Activated naive CD4-positive, alpha-beta T cell treated with anti-CD3 and anti-CD28 coated beads for 36 hours (primary cell): ENCODE measurements at regions not wholly inside any gene's neighbourhood (a gene's known extent, or its start where the extent isn't known, plus 50 kb on each side); places are given as distances from the start of the nearest gene placed in this dataset.

ENCODE experiments used
- CTCF ChIA-PET: fragments of 350-600 bp; sonication (Branson Sonifier 250); formaldehyde crosslinking; loops from one replicate; lab custom pipeline; 2021; ENCODE audit warnings: antibody characterized with exemption; lab: Charles Lee
- DNase-seq: peaks from one replicate; pipeline ENCODE4 v3.0.0-alpha.2; 2020
- H3K27ac Mint-ChIP-seq: one replicate; pipeline ENCODE4 v1.8.0; 2021; ENCODE audit warnings: mild to moderate bottlenecking, mixed read lengths
- H3K27me3 Mint-ChIP-seq: one replicate; pipeline ENCODE4 v1.8.0; 2021; ENCODE audit warnings: low read depth, mixed read lengths
- H3K36me3 Mint-ChIP-seq: one replicate; pipeline ENCODE4 v1.8.0; 2021; ENCODE audit warnings: low read depth, mixed read lengths
- H3K4me1 Mint-ChIP-seq: one replicate; pipeline ENCODE4 v1.8.0; 2021; ENCODE audit warnings: low read depth, mixed read lengths
- H3K4me3 Mint-ChIP-seq: one replicate; pipeline ENCODE4 v1.8.0; 2021; ENCODE audit warnings: mild to moderate bottlenecking, moderate library complexity, mixed read lengths
- H3K9me3 Mint-ChIP-seq: one replicate; pipeline ENCODE4 v1.8.0; 2021; ENCODE audit warnings: mixed read lengths
- intact Hi-C: fragments of 100-400 bp; cut with micrococcal nuclease; formaldehyde crosslinking; loops from one replicate; pipeline ENCODE4 v1.15.1; 2023

DNA sequence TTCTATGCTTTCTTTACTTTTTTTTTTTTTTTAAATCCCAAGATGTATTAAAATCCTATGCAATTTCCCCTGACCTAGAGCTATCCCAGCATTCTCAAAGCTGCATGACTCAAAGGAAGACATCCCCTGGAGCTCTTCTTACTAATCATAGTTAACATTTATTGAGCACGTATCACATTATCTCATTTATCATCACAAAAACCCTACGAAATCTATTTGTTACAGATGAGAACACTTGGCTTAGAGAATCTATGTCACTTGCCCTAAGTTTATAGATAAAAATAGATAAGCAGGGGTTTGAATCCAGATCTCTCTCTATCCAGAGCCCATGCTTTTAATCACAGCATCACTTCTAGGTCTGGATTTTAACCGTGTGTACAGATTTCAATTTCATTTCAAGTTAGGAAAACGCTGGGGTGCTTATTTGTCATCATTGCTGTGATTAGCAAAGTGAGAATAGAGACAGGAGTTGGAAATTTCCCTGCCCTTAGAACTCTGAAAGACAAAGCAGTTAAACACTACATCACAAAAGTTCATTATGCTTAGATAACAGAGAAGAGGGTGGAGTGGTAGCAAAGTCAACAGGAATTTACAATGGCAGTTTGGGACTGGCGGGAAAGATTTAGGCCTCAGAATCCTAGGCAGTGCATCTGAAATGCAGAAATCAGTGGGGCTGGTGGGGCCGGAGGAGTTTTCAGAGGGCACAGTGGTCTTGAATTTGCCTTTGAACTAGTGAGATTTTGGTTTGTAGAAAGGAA is 177.7 kb upstream of the FRMD6 start:
- intact Hi-C loops: no loop called here
- peaks cover 4% of the 10 kb centered on the region for H3K27me3 Mint-ChIP-seq
- H3K4me1 Mint-ChIP-seq: peaks cover 5% of the 10 kb centered on the region
- H3K4me3 Mint-ChIP-seq: no peak overlapping the region
- no peaks in the 10 kb centered on the region for H3K36me3 Mint-ChIP-seq
- DNase-seq: no peak
- no peak overlapping the region for H3K27ac Mint-ChIP-seq
- CTCF ChIA-PET: no interaction called here
- H3K9me3 Mint-ChIP-seq: no peaks in the 10 kb centered on the region

- no peak for DNase-seq
- Mint-ChIP-seq H3K27me3 (peaks cover 4% of the 10 kb centered on the region), H3K27ac (no peak overlapping the region), H3K4me1 (peaks cover 5% of the 10 kb centered on the region), H3K9me3 (no peaks in the 10 kb centered on the region), H3K4me3 (no peak overlapping the region), H3K36me3 (no peaks in the 10 kb centered on the region)
- CTCF ChIA-PET: no interaction called here
- intact Hi-C loops: no loop called here
Observed at GRCh38 chr14:51474854-51475253, 176.9 kb upstream of the FRMD6 start.

DNA sequence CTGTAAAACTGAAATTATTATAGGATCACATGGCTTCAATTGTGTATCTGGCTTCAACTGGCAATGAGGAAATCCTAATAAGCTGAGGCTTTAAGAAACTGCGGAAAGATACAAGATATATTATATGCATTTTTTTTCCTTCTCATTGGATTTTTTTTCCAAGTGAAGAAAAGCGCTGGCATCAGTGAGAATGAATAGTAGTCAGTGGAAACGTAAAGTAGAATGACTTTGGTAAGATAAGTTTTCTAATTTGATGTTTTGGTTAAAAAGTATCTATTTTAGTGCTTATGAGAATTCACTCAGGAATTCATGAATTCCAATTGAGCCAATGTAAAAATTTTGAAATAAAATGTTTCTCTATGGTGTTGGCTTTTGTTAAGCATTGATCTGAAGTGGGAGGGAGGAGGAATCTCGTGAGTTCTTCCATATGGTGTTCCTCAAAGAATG is 173.5 kb upstream of the FRMD6 start:
- Mint-ChIP-seq H3K27me3 (peaks cover 4% of the 10 kb centered on the region), H3K27ac (no peak overlapping the region), H3K4me1 (peaks cover 5% of the 10 kb centered on the region), H3K4me3 (no peak overlapping the region), H3K9me3 (no peaks in the 10 kb centered on the region), H3K36me3 (no peaks in the 10 kb centered on the region)
- CTCF ChIA-PET: no interaction called here
- intact Hi-C loops: no loop called here
- DNase-seq: no peak

DNA sequence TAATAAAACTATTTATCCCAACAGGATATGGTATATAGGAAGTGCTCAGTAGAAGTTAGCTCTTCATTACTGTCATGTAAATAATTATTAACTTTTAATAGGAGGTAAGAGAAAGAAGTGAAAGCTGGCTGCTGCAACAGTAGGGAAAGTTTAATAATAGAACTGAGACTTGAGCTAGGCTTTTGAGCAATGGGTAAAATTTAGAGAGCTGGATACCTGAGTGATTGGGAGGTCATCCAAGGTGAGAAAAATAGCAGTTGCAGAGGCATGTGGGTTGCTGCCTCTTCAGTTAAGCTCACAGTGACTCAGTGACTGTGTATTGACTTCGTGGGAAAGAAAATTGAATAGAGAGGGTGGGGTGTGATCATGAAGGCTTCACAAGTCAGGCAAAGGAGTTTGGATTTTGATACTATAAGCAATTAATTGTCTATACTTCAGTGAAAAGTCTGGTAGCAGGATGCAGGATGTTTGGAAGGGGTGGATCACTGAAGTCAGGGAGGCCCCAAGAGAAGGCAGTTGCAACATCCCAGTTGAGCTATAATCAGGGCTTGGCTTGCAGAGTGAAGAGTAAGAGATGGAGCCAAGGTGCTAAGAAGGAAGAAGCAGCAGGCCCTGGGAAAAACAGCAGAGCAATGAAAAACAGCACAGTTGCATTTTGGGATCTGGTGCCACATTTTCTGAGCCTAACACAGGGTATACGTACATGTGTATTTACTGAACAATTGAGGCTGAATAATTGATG is 172.0 kb upstream of the FRMD6 start:
- intact Hi-C loops: no loop called here
- CTCF ChIA-PET: no interaction called here
- H3K36me3 Mint-ChIP-seq: no peaks in the 10 kb centered on the region
- H3K27ac Mint-ChIP-seq: no peak overlapping the region
- no peak for DNase-seq
- peaks cover 4% of the 10 kb centered on the region for H3K27me3 Mint-ChIP-seq
- H3K4me1 Mint-ChIP-seq: no peaks in the 10 kb centered on the region
- H3K4me3 Mint-ChIP-seq: no peak overlapping the region
- no peaks in the 10 kb centered on the region for H3K9me3 Mint-ChIP-seq

GRCh38 chr14:51481643-51482042 is 170.1 kb upstream of the FRMD6 start:
- H3K4me1 Mint-ChIP-seq: no peaks in the 10 kb centered on the region
- intact Hi-C loops: no loop called here
- CTCF ChIA-PET: interaction anchor here (0.8 kb wide), 1 partner anchor 34 kb away, joined by 3 read pairs; no protein-coding TSS in a partner anchor
- no peaks in the 10 kb centered on the region for H3K27me3 Mint-ChIP-seq
- no peaks in the 10 kb centered on the region for H3K36me3 Mint-ChIP-seq
- H3K27ac Mint-ChIP-seq: no peak overlapping the region
- no peak for DNase-seq
- no peak overlapping the region for H3K4me3 Mint-ChIP-seq
- H3K9me3 Mint-ChIP-seq: no peaks in the 10 kb centered on the region

DNA sequence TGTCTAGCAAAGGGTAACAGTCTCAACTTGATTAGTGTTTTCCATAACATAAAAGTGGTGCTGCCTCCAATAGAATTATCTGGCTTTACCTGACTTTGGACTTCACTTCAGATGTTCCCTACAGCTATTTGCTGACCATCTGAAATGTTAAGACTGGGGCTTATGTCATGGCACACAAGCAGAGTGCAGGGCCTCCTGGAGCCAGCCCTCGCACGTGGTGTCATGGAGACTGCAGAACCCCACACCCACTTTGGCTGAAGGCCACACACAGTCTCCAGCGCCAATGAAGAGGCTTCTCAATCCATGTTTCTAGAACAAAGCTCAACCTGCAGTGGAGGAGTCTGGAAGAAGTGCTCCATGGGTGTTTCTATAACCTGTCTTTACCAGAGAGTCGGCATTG is 169.6 kb upstream of the FRMD6 start:
- CTCF ChIA-PET: interaction anchor here (0.8 kb wide), 1 partner anchor 33 kb away, joined by 3 read pairs; no protein-coding TSS in a partner anchor
- no peaks in the 10 kb centered on the region for H3K4me1 Mint-ChIP-seq
- no peak overlapping the region for H3K27ac Mint-ChIP-seq
- intact Hi-C loops: no loop called here
- H3K9me3 Mint-ChIP-seq: no peaks in the 10 kb centered on the region
- H3K4me3 Mint-ChIP-seq: no peak overlapping the region
- no peak for DNase-seq
- H3K36me3 Mint-ChIP-seq: no peaks in the 10 kb centered on the region
- no peaks in the 10 kb centered on the region for H3K27me3 Mint-ChIP-seq

GRCh38 chr14:51484485-51484884 is 167.2 kb upstream of the FRMD6 start:
- H3K27ac Mint-ChIP-seq: no peak overlapping the region
- no peaks in the 10 kb centered on the region for H3K27me3 Mint-ChIP-seq
- no peaks in the 10 kb centered on the region for H3K36me3 Mint-ChIP-seq
- intact Hi-C loops: no loop called here
- CTCF ChIA-PET: interaction anchor here (1.2 kb wide), 1 partner anchor 292 kb away, joined by 3 read pairs; no protein-coding TSS in a partner anchor
- H3K4me3 Mint-ChIP-seq: no peak overlapping the region
- no peaks in the 10 kb centered on the region for H3K9me3 Mint-ChIP-seq
- DNase-seq: no peak
- H3K4me1 Mint-ChIP-seq: no peaks in the 10 kb centered on the region

DNA sequence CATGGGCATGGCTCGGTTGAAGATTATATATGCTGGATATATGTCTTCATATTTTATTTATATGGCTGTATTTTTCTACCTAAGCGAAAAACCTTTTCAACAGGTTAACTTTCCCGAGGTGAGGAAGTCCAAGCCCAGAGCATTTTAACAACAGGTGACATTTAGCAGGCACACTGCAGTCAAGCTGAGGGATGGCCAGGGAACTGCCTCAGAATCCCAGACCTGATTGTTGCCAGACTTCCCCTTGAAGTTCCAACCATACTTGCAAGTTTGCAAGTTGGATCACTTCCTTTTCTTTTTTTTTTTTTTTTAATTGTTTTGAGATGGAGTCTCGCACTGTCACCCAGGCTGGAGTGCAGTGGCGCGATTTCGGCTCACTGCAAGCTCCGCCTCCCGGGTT is 166.0 kb upstream of the FRMD6 start:
- no peak for DNase-seq
- no peaks in the 10 kb centered on the region for H3K4me1 Mint-ChIP-seq
- intact Hi-C loops: no loop called here
- CTCF ChIA-PET: no interaction called here
- no peaks in the 10 kb centered on the region for H3K36me3 Mint-ChIP-seq
- no peak overlapping the region for H3K4me3 Mint-ChIP-seq
- H3K9me3 Mint-ChIP-seq: no peaks in the 10 kb centered on the region
- no peak overlapping the region for H3K27ac Mint-ChIP-seq
- no peaks in the 10 kb centered on the region for H3K27me3 Mint-ChIP-seq

DNA sequence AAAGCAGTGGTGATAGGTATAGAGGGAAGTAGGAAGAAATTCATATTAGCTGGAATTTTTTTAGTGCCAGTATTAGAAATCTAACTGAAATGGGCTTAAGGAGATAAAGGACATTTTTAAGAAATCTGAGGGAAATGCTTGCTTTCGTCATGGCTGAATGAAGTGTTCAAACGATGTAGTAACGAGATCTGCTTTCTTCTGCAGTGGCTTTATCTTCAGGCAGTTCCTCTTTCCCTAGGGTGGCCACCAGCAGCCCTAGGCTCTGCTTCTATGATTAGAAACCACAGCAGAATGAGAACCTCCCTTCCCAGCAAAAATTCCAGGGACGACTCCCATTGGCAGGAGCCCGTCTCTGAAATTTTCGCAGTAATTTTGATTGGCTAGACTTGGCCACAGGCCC is 163.9 kb upstream of the FRMD6 start:
- H3K4me1 Mint-ChIP-seq: no peaks in the 10 kb centered on the region
- H3K4me3 Mint-ChIP-seq: no peak overlapping the region
- no peak for DNase-seq
- no peak overlapping the region for H3K27ac Mint-ChIP-seq
- H3K27me3 Mint-ChIP-seq: no peaks in the 10 kb centered on the region
- CTCF ChIA-PET: no interaction called here
- H3K36me3 Mint-ChIP-seq: no peaks in the 10 kb centered on the region
- H3K9me3 Mint-ChIP-seq: no peaks in the 10 kb centered on the region
- intact Hi-C loops: no loop called here

- Mint-ChIP-seq H3K4me3 (no peak overlapping the region), H3K4me1 (no peaks in the 10 kb centered on the region), H3K27ac (no peak overlapping the region), H3K36me3 (no peaks in the 10 kb centered on the region), H3K9me3 (peaks cover 2% of the 10 kb centered on the region), H3K27me3 (no peaks in the 10 kb centered on the region)
- CTCF ChIA-PET: no interaction called here
- no peak for DNase-seq
- intact Hi-C loops: no loop called here
Observed at GRCh38 chr14:51488569-51489220, 163.0 kb upstream of the FRMD6 start.

DNA sequence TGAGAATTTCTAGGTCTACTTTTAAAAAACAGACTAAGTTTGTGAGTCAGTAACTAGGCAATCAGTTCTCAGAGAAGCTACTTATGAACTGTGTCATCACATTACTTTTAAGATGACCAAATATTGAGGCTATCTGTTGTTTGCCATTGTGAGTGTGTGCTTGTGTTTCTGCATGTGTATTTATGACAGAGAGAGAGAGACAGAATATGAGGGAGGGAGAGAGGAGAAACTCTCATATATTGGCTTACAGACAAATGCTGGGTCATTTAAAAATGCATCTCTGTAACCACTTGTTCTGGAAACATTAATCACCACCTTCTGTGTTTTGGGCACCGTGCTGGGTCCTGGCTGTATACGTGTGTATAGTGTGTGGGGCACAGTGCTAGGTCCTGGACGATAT is 161.5 kb upstream of the FRMD6 start:
- H3K27ac Mint-ChIP-seq: no peak overlapping the region
- peaks cover 2% of the 10 kb centered on the region for H3K9me3 Mint-ChIP-seq
- intact Hi-C loops: no loop called here
- no peak for DNase-seq
- CTCF ChIA-PET: no interaction called here
- H3K4me1 Mint-ChIP-seq: no peaks in the 10 kb centered on the region
- no peak overlapping the region for H3K4me3 Mint-ChIP-seq
- H3K36me3 Mint-ChIP-seq: no peaks in the 10 kb centered on the region
- H3K27me3 Mint-ChIP-seq: no peaks in the 10 kb centered on the region

DNA sequence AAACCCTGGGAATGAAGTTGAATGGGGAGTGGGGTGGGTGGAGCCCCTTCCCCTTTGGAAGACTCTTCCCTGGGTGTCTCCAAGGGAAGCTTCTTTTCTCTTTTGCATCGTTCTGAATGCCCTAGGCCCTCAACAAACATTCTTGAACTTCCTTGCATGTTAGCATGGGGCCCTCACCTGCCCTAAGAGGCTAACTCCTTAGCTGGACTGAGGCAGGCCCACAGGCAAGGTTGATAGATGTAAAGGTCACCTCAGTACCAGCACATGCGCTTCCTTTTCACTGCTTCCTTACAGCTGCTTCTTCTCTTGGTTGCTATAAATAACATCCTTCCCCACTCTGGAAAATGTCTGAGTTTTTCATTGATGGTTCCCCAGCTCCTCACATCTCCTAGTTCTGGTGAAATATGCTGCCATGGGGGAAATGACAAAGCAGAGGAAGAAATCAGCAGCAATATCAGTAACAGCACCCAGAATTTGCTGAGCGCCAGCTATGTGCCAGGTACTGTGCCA is 160.6 kb upstream of the FRMD6 start:
- Mint-ChIP-seq H3K27ac (no peak overlapping the region), H3K27me3 (no peaks in the 10 kb centered on the region), H3K4me3 (no peak overlapping the region), H3K9me3 (peaks cover 2% of the 10 kb centered on the region), H3K36me3 (no peaks in the 10 kb centered on the region), H3K4me1 (no peaks in the 10 kb centered on the region)
- CTCF ChIA-PET: no interaction called here
- intact Hi-C loops: no loop called here
- DNase-seq: no peak
